GM21619 (cell line): ENCODE measurements at regions not wholly inside any gene's neighbourhood (a gene's known extent, or its start where the extent isn't known, plus 50 kb on each side); places are given as distances from the start of the nearest gene placed in this dataset.

ENCODE experiments used
- ATAC-seq: cut with Tn5 transposase; IDR thresholded peaks from one replicate; pipeline ENCODE4 v1.9.1; 2021; ENCODE audit not compliant: unreplicated experiment

DNA sequence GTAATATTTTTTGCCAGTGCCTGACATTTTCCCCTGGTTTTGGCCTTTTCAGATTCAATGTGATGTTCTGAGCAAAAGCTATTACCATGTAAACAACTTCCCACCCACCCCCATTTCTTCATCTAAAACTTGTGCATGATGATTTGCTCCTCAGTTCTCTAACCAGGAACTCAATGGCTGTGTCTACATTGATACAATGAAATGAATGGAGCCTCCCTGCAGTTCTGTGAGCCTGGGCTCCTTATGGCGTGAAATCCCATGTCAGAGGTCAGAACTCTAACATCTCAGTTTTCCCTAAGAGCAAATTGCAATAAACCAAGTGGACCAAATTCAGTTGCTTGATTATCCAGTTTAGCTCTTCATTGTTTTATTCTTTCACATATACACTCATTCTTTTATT lies 534.8 kb upstream of the LCORL start:
- no peak for ATAC-seq

DNA sequence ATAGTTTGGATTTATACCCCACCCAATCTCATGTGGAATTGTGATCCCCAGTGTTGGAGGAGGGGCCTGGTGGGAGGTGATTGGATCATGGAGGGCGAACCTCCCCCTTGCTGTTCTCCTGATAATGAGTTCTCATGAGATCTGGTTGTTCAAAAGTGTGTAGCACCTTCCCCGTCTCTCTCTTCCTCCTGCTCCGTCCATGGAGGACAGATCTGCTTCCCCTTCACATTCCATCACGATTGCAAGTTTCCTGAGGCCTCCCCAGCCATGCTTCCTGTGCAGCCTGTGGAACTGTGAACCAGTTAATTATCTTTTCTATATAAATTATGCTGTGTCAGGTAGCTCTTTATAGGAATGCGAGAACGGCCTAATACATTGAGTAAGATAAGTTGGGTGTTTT lies 518.8 kb upstream of the LCORL start:
- ATAC-seq: no peak

DNA sequence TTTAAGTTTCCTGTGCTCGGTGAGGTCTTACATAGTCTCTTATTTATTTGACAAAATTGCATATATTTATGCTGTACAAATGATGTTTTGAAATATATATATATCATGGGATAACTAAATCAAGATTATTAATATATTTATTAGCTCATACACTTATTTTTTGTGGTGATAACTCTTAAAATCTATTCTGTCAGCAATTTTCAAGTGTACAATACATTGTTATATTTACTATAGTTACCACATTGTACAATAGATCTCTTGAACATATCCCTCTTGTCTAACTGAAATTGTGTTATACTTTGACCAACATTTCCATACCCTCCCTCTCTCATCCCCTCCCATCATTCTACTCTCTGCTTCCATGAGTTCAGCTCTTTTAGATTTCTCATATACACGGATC lies 516.6 kb upstream of the LCORL start:
- no peak for ATAC-seq

DNA sequence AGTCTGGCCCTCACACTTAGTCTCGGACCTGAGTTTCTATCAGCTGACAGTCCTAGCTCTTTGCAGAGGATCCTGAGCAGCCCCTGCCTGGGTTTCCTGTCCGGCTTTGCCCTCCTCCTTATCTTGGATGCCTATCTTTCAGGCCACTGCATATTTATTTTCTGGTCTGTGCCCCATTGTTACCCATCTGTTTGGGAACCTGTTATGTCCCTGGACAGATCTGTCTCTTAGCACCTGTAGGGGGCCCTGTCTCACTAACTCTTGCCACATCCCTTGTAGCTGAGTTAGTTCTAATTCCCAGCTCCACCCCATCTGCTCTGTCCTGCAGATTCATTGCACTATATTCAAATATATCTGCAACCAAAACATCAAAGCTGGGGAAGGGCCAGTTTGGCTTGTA lies 514.9 kb upstream of the LCORL start:
- ATAC-seq: no peak

DNA sequence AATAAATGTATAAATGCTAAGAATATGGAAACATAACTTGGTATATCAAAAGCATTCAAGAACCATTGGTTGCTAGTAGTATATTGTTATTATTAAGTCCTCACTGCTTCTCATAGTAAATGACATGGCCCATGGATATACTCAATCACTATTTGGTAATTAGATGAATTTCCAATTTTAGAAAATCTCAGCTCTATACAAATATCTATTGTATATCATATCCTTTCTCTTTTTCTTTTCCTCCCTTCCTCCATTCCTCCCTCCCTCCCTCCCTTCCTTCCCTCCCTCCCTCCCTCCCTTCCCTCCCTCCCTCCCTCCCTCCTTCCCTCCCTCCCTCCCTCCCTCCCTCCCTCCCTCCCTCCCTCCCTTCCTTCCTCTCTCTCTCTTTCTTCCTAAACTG lies 514.4 kb upstream of the LCORL start:
- ATAC-seq: no peak

DNA sequence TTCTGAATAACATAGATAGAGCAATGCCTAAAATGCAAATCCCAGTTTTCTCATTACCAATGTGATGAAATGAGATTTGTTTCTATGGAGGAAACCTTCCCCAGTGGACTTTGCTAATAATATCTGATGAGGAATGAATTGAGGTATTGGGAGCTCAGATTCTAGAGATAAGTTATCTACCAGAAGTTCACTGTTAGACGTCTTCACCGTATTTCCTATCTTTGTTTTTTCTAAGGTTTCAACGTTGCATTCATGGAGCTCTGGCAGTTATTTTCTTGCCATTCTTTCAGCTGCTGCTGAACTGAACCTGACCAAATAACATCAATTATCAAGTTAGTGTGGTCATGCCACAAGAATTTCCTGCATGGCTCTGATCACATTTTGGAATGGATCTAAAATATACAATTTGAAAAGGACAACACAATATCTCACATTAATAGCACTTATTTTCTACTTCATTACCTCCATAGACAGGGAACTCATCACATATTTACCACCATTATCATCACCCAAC lies 511.8 kb upstream of the LCORL start:
- ATAC-seq: no peak

DNA sequence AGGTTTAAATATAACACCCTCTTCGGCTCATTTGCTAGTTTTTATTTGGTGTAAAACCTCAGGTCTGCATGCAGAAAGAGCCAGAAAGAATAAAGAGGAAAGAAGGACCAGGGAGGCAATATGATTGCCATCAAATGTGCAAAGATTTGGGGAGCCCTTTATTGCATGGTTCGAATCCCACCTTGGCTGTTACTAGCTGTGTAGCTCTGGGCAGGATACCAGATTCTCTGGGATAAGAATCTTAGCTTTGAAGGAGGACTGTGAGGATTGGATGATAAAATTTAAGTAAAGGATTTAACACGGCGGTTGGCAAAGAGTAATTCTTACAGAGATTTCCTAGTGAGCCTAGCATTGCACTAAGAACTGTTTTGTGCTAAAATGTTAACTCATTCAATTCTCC lies 510.2 kb upstream of the LCORL start:
- no peak for ATAC-seq

DNA sequence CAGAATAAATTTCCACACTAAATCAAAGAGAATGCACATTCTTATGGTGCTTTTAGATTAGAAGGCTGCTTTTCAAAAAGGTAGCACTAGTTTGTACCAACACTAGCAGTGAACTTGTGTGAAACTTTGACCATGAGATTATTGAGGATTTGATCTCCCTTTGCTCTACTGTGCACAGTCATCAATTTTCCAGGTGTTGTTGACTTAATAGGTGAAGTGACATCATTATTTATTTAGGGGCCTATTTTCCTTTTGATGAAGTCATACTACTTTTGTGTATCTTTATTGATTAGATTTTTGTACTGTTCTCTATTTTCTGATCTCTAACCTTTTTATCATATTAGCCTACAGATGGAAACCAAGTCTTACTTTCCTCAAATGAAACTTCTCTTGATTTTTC lies 507.9 kb upstream of the LCORL start:
- ATAC-seq: no peak

DNA sequence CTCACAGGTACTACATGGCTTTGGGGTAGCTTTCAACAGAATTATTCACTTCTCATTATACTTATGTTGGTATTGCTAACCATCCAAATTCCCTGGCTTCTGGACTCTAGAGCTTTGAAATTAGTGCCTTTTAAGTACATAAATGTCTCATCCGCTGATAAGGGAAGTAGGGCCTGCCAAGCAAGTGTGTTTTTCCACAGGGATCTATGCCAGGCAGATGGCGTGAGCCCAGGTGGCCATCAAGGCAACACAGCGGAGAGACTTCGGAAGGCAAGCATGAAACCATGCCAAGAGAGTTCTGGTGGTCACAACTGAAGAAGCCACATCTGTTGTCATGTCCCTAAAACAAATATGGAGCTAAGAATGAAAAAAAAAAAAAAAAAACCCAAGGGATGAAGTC lies 503.1 kb upstream of the LCORL start:
- no peak for ATAC-seq

DNA sequence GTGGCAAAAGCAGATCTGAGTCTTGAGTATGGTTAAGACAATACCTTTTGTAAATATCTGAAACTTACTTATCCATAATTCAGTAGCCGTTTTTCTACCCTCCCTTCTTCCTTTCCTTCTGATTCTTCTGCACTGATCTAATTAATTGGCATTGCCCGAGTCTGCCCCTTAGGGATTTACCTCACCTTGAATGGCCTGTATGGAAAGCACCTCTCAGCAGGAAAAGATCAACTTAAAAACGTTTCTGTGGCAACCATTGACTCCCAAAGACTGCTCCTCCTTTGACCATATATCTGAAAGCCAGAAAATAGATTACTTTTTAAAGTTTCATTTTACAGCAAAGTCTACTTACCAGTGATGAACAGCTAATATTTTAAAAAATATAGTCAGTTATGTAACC lies 496.5 kb upstream of the LCORL start:
- no peak for ATAC-seq

DNA sequence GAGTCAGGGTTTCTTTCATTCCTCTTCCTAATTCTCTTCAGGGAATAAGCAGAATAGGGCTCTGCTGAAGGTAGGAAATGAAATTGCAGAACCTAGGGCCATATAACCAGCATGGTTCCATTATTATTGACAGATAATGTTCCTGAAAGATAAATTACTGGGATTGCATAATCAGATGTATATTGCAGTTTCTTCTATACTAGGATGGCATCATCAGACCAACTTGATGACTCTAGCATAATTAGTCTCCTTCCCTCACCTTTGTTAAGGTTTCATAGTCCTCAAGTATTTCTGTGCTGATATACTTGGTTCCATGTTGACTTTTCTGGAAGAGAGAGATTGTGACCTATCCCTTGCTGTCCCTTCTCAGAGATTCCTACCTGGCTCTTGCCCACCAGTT lies 492.3 kb upstream of the LCORL start:
- no peak for ATAC-seq

DNA sequence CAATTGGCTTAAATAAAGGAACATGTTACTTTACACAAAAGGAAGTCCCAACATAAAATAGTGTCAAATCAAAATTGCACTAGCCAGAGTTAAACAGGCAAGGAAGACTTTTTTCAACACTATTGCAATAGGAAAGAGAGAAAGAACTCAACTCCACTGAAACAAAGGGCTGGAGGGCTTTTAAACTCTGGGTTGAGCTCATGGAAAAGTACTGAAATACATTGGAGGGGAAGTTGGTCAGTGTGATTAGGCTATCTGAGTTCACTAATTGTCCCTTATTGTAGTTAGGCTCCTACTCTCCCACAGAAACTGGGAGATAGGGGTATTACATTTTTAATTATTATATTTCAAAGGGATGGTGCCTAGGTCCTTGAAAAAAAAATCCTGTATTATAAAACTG lies 491.2 kb upstream of the LCORL start:
- ATAC-seq: no peak

DNA sequence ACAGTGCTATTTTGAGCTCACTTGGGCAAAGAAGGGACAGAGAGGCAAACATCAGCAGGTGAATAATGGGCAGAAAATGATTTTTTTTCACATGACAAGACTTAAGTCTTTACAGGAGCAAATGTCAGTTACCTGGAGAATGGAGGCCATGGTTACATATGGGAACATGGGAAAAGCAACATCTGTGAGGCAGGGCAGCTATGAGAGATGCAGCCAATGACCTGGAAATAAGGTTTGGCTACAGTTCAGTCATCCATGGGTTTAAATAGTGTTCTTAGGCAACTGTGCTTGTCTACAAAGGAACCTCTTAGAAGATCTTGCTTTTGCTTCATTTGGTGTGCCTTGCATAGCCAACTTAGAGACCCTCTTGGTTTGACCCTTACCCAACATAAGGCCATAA lies 490.2 kb upstream of the LCORL start:
- ATAC-seq: no peak

DNA sequence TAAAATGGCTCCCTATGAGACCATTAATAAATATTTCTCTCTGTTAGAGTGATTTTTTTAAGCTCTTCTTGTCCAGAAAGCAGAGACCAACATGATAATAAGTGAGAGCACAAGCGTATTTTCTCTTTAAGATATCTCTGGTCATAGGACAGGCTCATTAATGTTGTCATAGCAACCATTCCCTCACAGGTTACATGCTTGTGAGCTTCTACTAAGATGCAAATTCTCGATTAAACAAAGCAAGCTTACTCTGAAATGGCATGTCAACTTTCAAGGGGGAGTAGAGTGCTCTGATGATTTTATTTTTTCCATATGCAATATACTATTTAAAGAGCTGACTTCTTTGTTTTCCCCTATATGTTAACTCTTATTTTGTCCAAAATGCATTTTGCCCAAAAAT lies 487.2 kb upstream of the LCORL start:
- ATAC-seq: no peak

DNA sequence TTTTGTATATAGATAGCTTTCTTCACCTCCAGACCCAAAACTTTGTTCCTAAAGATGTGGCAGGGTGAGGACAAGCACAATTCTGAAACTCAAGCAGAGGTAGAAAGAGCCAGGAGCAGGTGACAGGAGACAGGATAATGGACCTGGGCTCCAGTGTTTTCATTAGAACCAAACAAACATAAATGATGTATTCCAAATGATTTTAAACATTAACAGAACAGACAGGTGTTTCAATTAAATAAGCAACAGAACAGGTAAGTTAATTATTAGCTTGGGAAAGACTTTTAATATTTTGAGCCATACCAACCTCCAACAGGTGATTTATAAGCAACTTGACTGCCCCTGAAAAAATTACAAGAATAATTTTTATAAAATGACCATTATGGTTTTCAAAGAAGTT lies 459.4 kb upstream of the LCORL start:
- no peak for ATAC-seq

DNA sequence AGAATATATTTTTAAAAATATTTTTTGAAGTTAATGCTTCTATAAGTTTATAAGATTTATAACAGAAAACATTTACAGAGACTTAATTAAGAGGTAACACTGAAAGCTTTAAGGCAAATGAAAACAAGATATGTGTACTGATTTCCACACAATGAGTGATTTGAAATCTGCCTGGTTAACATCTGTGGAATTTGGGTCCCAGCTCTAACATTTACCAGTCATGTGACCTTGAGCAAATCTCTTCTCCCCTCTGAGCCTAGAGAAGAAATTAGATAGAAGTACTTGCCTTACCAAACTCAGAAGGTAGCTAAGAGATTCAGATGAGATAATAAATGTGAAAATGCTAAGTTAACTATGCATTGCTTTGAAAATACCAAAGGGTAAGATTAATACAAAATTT lies 458.8 kb upstream of the LCORL start:
- no peak for ATAC-seq

DNA sequence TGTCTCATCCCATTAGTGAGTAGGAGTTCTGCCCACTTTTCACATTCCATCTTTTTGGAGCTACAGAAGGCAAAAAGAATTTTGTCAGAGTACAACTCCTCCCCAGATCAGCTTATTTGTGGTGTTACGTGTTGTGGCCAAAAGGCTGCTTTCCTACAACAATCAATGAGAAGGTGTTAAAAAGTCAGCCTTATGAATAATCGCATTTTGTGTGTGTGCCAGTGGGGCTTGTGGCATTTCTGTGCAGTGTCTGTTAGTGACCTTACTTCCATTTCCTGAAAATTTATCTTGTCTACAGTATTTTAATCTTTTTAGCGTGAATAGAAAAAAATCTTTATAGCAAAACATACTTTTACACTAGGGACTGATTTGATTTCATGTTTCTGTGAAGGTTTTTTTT lies 458.3 kb upstream of the LCORL start:
- ATAC-seq: no peak

DNA sequence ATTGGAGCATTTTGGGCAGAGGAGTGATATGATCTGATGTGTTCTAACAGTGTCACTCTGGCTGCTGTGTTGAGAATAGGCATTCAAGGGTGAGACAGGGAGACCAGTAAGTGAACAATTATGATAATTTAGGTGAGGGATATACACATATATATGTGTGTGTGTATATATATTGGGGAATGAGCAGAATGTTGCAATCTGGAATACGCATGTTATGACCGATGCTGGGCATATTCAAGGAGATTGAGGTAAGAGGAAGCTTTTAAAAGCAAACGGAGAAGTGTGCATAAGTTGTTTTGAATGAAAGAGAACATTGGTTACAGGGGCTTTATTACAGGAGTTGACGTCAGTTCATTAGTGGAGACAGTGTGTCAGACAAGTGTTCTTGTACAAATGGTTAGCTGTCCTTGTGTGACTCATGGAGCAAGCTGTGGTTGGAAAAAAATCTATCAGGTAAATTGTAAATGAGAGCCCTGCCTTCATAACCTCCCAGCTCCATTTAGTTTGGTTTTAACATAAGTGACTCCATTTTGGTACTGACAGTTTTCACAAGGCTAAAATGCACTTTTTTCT lies 442.5 kb upstream of the LCORL start:
- no peak for ATAC-seq

DNA sequence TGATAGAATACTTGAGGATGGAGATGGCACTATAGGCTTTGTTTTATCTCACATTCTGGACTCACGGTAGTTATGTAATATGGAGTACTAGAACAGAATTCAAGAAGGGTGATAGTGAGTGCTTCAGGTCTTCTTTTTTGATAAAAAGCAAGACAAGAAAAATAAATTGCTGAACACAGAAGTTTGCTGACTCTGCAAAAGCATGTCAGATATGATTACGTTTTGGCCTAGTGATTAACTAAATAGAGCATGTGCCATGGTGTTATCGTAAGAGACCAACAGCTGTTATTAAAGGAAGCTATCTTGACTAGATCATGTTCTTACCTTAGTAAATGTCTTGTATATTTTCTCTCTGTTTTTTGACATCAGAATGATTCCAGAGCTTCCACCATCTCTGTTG lies 436.9 kb upstream of the LCORL start:
- no peak for ATAC-seq

DNA sequence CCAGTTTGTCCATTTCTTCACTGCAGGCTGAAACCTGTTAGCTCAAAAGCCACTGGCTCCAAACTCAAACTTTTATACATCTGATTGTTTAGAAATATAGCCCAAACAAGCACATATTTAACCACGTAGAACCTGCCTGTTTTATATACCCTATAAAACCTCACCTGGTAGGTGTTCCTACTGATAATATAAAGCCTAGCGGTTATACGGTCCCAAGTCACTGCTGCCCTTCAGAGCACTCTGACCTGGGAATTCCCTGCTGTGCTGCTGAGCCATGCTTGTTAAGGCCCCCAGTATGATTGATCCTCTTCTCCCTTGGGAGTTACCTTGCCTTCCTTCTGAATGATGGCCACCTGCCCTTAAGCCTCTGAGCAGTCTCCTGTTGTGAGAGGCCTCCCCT lies 432.8 kb upstream of the LCORL start:
- ATAC-seq: no peak

DNA sequence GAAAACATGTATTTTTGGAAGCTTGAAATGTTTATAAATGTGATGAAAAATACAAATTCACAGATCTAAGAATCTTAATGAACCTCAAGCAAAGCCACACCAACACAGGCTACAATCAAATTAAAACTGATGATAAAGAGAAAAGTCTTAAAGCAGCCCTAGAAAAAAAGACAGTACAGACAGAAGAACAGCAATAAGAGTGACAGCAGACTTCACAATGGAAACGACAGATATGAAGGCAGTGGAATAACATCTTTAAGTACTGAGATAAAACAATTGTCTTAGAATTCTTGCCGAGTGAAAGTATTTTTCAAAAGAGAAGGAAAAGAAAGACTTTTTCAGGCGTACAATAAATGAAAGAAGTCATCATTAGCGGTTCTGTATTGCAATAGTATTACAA lies 423.6 kb upstream of the LCORL start:
- no peak for ATAC-seq

DNA sequence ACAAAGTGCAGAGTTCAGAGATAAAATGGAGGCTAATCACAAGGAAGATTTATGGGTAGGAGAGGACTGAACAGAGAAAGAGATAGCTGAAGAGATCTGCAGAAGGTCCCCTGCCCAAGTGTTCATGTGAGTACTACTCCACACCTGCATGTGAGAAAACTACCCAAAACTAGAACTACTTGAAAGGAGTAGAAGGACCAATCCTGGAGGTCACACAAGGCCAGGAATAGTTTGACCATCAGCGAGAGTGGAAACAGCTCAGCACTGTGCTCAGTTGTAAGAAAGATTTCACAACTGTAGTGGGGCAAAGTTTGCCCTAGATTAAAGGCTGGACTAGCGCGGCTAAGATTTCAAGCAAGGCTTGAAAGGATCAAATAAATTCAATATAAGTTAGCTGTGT lies 422.7 kb upstream of the LCORL start:
- no peak for ATAC-seq

DNA sequence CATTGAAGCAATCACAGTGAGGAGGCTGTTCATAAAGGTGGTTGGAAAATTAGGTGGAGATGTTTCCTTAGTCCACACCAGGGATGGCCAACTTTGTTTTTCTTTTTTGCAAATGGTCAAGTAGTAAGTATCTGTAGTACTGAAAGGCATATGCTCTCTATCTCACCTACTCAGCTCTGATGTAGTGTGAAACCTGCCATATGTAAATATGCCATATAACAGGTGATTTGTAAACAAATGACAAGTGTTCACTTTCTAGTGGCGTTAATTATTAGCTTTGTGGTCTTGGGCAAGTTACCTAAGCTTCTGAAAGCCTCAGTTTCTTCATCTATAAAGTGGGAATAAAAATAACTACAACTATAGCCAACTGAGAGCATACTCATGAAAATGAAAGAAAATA lies 421.4 kb upstream of the LCORL start:
- peak; percentile 54 for ATAC-seq

DNA sequence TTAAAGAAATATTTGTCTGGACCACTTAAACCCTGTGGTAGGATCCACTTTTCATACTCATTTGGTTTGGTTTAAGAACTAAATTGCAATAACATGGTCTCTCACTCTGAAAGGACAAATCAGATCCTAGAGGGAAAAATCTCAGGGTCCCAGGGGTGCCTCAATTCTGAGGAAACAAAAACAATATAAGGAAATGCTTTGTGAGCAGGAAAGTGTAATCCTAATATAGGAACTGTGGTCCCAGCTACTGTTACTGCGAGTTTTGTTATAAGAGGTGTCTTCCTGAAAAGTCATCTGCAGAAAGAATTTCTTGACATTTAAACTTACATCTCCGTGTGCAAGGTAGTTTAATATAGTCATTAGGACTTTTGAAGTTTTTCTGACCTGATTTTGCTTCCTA lies 420.1 kb upstream of the LCORL start:
- ATAC-seq: no peak
